HG02642 (cell line): ENCODE measurements at regions not wholly inside any gene's neighbourhood (a gene's known extent, or its start where the extent isn't known, plus 50 kb on each side); places are given as distances from the start of the nearest gene placed in this dataset.
"Not testable (repeated sequence)": the region's sequence is repeated elsewhere in the genome, so short reads cannot be mapped to it uniquely, and the experiment has no call there.

Experiments
- ATAC-seq: cut with Tn5 transposase; IDR thresholded peaks from one replicate; pipeline ENCODE4 v1.9.1; 2021; ENCODE audit warnings: mild to moderate bottlenecking; ENCODE audit not compliant: unreplicated experiment, poor library complexity

GRCh38 chr6:68239034-68239433 is 396.0 kb upstream of the ADGRB3 start:
- no peak for ATAC-seq

GRCh38 chr6:68238097-68238601 is 396.9 kb upstream of the ADGRB3 start:
- peak; percentile 78 for ATAC-seq

- ATAC-seq, result no peak
Measured at GRCh38 chr6:68237205-68237604, 397.9 kb upstream of the ADGRB3 start.

- no peak for ATAC-seq
Measured at GRCh38 chr6:68235326-68235784, 399.7 kb upstream of the ADGRB3 start.

- no peak for ATAC-seq
Measured at GRCh38 chr6:68233623-68234022, 401.5 kb upstream of the ADGRB3 start.

- no peak for ATAC-seq
Measured at GRCh38 chr6:68229566-68229965, 405.5 kb upstream of the ADGRB3 start.

GRCh38 chr6:68226460-68226859 is 408.6 kb upstream of the ADGRB3 start:
- ATAC-seq, result no peak

GRCh38 chr6:68225729-68226128 is 409.4 kb upstream of the ADGRB3 start:
- ATAC-seq, result no peak

- no peak for ATAC-seq
Measured at GRCh38 chr6:68211242-68211795, 423.8 kb upstream of the ADGRB3 start.

GRCh38 chr6:68207612-68208011 is 427.5 kb upstream of the ADGRB3 start:
- ATAC-seq, result not testable (repeated sequence)

GRCh38 chr6:68200929-68201328 is 434.2 kb upstream of the ADGRB3 start:
- ATAC-seq, result no peak

GRCh38 chr6:68197356-68197755 is 437.7 kb upstream of the ADGRB3 start:
- ATAC-seq, result no peak

- no peak for ATAC-seq
Measured at GRCh38 chr6:68196645-68197044, 438.4 kb upstream of the ADGRB3 start.

- not testable (repeated sequence) for ATAC-seq
Measured at GRCh38 chr6:68195753-68196152, 439.3 kb upstream of the ADGRB3 start.

- no peak for ATAC-seq
Measured at GRCh38 chr6:68194846-68195478, 440.1 kb upstream of the ADGRB3 start.

- ATAC-seq, result no peak
Measured at GRCh38 chr6:68192988-68193387, 442.1 kb upstream of the ADGRB3 start.

GRCh38 chr6:68189217-68189815 is 445.8 kb upstream of the ADGRB3 start:
- no peak for ATAC-seq

- no peak for ATAC-seq
Measured at GRCh38 chr6:68186870-68187269, 448.2 kb upstream of the ADGRB3 start.

GRCh38 chr6:68182386-68182785 is 452.7 kb upstream of the ADGRB3 start:
- ATAC-seq, result no peak

GRCh38 chr6:68181027-68181426 is 454.1 kb upstream of the ADGRB3 start:
- not testable (repeated sequence) for ATAC-seq

GRCh38 chr6:68173616-68174015 is 461.5 kb upstream of the ADGRB3 start:
- no peak for ATAC-seq

GRCh38 chr6:68169922-68170321 is 465.2 kb upstream of the ADGRB3 start:
- no peak for ATAC-seq
